SK-N-SH (cell line): ENCODE measurements at regions not wholly inside any gene's neighbourhood (a gene's known extent, or its start where the extent isn't known, plus 50 kb on each side); places are given as distances from the start of the nearest gene placed in this dataset.

ENCODE experiments used
- EZH2phosphoT487 ChIP-seq: fragments of 200-600 bp; sonication (generic); IDR thresholded peaks from 2 replicates; pipeline ENCODE4 v1.6.1; 2017; ENCODE audit warnings: low read depth, mixed run types, mild to moderate bottlenecking, antibody characterized with exemption, moderate library complexity, borderline replicate concordance
- JUND ChIP-seq: IDR thresholded peaks from 2 replicates; pipeline ENCODE4 v1.4.0; 2012
- POLR2AphosphoS5 ChIP-seq: IDR thresholded peaks from 2 replicates; pipeline ENCODE4 v1.6.1; 2012; ENCODE audit warnings: low read depth, low read length
- RCOR1 ChIP-seq: fragments of 150-350 bp; IDR thresholded peaks from 2 replicates; pipeline ENCODE4 v1.6.1; 2017; ENCODE audit warnings: antibody characterized with exemption, low read length
- RFX5 ChIP-seq: IDR thresholded peaks from 2 replicates; pipeline ENCODE4 v1.6.1; 2012; ENCODE audit warnings: mild to moderate bottlenecking, improper control_type of control experiment, low read length
- RXRA ChIP-seq: IDR thresholded peaks from 2 replicates; pipeline ENCODE4 v1.4.0; 2012; ENCODE audit warnings: low read depth, mild to moderate bottlenecking, borderline replicate concordance
- TCF12 ChIP-seq: IDR thresholded peaks from 2 replicates; pipeline ENCODE4 v1.4.0; 2012
- TEAD4 ChIP-seq: IDR thresholded peaks from 2 replicates; pipeline ENCODE4 v1.4.0; 2012; ENCODE audit warnings: mild to moderate bottlenecking, borderline replicate concordance; ENCODE audit not compliant: insufficient read depth
- USF2 ChIP-seq: fragments of 150-350 bp; IDR thresholded peaks from 2 replicates; pipeline ENCODE4 v1.6.1; 2017; ENCODE audit warnings: antibody characterized with exemption, low read length, low read depth, borderline replicate concordance
- TF ChIP-seq, protein P1 (sequence below): fragments of 200-600 bp; sonication (generic); IDR thresholded peaks from 2 replicates; pipeline ENCODE4 v1.6.1; 2017; ENCODE audit warnings: antibody characterized with exemption, mild to moderate bottlenecking, moderate library complexity
- TF ChIP-seq, protein P2 (sequence below): IDR thresholded peaks from 2 replicates; pipeline ENCODE4 v1.6.1; 2012; ENCODE audit warnings: mild to moderate bottlenecking, low read depth, low read length, moderate library complexity
- TF ChIP-seq, protein P3 (sequence below): IDR thresholded peaks from 2 replicates; pipeline ENCODE4 v1.4.0; 2012; ENCODE audit warnings: low read depth
- TF ChIP-seq, protein P4 (sequence below): fragments of 150-350 bp; IDR thresholded peaks from 2 replicates; pipeline ENCODE4 v1.6.1; 2016; ENCODE audit warnings: mild to moderate bottlenecking, low read depth, low read length
- TF ChIP-seq, protein P5 (sequence below): IDR thresholded peaks from 2 replicates; pipeline ENCODE4; 2012

- TF ChIP-seq USF2 (no peak), RCOR1 (no peak), JUND (no peak), TCF12 (no peak), RFX5 (no peak), EZH2phosphoT487 (no peak), RXRA (no peak), TEAD4 (no peak), POLR2AphosphoS5 (no peak)
- TF ChIP-seq, protein P1, sequence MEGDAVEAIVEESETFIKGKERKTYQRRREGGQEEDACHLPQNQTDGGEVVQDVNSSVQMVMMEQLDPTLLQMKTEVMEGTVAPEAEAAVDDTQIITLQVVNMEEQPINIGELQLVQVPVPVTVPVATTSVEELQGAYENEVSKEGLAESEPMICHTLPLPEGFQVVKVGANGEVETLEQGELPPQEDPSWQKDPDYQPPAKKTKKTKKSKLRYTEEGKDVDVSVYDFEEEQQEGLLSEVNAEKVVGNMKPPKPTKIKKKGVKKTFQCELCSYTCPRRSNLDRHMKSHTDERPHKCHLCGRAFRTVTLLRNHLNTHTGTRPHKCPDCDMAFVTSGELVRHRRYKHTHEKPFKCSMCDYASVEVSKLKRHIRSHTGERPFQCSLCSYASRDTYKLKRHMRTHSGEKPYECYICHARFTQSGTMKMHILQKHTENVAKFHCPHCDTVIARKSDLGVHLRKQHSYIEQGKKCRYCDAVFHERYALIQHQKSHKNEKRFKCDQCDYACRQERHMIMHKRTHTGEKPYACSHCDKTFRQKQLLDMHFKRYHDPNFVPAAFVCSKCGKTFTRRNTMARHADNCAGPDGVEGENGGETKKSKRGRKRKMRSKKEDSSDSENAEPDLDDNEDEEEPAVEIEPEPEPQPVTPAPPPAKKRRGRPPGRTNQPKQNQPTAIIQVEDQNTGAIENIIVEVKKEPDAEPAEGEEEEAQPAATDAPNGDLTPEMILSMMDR: no peak
- TF ChIP-seq, protein P2, sequence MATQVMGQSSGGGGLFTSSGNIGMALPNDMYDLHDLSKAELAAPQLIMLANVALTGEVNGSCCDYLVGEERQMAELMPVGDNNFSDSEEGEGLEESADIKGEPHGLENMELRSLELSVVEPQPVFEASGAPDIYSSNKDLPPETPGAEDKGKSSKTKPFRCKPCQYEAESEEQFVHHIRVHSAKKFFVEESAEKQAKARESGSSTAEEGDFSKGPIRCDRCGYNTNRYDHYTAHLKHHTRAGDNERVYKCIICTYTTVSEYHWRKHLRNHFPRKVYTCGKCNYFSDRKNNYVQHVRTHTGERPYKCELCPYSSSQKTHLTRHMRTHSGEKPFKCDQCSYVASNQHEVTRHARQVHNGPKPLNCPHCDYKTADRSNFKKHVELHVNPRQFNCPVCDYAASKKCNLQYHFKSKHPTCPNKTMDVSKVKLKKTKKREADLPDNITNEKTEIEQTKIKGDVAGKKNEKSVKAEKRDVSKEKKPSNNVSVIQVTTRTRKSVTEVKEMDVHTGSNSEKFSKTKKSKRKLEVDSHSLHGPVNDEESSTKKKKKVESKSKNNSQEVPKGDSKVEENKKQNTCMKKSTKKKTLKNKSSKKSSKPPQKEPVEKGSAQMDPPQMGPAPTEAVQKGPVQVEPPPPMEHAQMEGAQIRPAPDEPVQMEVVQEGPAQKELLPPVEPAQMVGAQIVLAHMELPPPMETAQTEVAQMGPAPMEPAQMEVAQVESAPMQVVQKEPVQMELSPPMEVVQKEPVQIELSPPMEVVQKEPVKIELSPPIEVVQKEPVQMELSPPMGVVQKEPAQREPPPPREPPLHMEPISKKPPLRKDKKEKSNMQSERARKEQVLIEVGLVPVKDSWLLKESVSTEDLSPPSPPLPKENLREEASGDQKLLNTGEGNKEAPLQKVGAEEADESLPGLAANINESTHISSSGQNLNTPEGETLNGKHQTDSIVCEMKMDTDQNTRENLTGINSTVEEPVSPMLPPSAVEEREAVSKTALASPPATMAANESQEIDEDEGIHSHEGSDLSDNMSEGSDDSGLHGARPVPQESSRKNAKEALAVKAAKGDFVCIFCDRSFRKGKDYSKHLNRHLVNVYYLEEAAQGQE: no peak
- TF ChIP-seq, protein P3, sequence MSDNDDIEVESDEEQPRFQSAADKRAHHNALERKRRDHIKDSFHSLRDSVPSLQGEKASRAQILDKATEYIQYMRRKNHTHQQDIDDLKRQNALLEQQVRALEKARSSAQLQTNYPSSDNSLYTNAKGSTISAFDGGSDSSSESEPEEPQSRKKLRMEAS: no peak
- TF ChIP-seq, protein P4, sequence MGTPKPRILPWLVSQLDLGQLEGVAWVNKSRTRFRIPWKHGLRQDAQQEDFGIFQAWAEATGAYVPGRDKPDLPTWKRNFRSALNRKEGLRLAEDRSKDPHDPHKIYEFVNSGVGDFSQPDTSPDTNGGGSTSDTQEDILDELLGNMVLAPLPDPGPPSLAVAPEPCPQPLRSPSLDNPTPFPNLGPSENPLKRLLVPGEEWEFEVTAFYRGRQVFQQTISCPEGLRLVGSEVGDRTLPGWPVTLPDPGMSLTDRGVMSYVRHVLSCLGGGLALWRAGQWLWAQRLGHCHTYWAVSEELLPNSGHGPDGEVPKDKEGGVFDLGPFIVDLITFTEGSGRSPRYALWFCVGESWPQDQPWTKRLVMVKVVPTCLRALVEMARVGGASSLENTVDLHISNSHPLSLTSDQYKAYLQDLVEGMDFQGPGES: no peak
- TF ChIP-seq, protein P5, sequence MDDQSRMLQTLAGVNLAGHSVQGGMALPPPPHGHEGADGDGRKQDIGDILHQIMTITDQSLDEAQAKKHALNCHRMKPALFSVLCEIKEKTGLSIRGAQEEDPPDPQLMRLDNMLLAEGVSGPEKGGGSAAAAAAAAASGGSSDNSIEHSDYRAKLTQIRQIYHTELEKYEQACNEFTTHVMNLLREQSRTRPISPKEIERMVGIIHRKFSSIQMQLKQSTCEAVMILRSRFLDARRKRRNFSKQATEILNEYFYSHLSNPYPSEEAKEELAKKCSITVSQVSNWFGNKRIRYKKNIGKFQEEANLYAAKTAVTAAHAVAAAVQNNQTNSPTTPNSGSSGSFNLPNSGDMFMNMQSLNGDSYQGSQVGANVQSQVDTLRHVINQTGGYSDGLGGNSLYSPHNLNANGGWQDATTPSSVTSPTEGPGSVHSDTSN: no peak
These were observed 91.4 kb downstream of the ZNF777 start for GRCh38 chr7:149369497-149369896.
